Spleen (tissue), 11 donors: ENCODE measurements at regions not wholly inside any gene's neighbourhood (a gene's known extent, or its start where the extent isn't known, plus 50 kb on each side); places are given as distances from the start of the nearest gene placed in this dataset.

ENCODE experiments used
- DNase-seq: peaks from one replicate; pipeline ENCODE4 v3.0.0-alpha.2; 2020
- H3K27ac ChIP-seq, 8 donors: fragments of 200-600 bp; sonication (generic) in 7 of 8; 1 replicate in 4 of 8; 2 replicates in 4 of 8; pipeline versions ENCODE4 v1.5.0 to v1.8.0; 2016 to 2021; ENCODE audit warnings: inconsistent platforms in 4 of 8, mild to moderate bottlenecking in 4 of 8, moderate library complexity in 1 of 8
- H3K27me3 ChIP-seq, 7 donors: fragments of 200-600 bp; sonication (generic) in 6 of 7; replicated peaks in 1 of 7; 1 replicate in 4 of 7; 2 replicates in 3 of 7; pipeline versions ENCODE4 v1.5.0 to v1.8.0; 2016 to 2021; ENCODE audit warnings: inconsistent platforms in 3 of 7, mild to moderate bottlenecking in 1 of 7
- H3K36me3 ChIP-seq, 6 donors: fragments of 200-600 bp; sonication (generic) in 5 of 6; 1 replicate in 4 of 6; 2 replicates in 2 of 6; pipeline versions ENCODE4 v1.5.0 to v1.8.0; 2016 to 2021; ENCODE audit warnings: inconsistent platforms in 2 of 6
- H3K4me1 ChIP-seq, 6 donors: fragments of 200-600 bp; sonication (generic) in 5 of 6; 1 replicate in 3 of 6; 2 replicates in 3 of 6; pipeline versions ENCODE4 v1.5.0 to v1.8.0; 2016 to 2021; ENCODE audit warnings: inconsistent platforms in 3 of 6
- H3K4me3 ChIP-seq, 8 donors: fragments of 200-600 bp; sonication (generic) in 7 of 8; 1 replicate in 4 of 8; 2 replicates in 4 of 8; pipeline versions ENCODE4 v1.5.0 to v1.8.0; 2016 to 2021; ENCODE audit warnings: inconsistent platforms in 4 of 8, mild to moderate bottlenecking in 4 of 8, moderate library complexity in 2 of 8
- H3K9me3 ChIP-seq, 8 donors: fragments of 200-600 bp; sonication (generic) in 7 of 8; 1 replicate in 4 of 8; 2 replicates in 4 of 8; pipeline versions ENCODE4 v1.5.0 to v1.8.0; 2016 to 2021; ENCODE audit warnings: inconsistent platforms in 4 of 8
- POLR2A ChIP-seq, 3 donors: fragments of 450-650 bp; IDR thresholded peaks; one replicate each; pipeline ENCODE4 v1.5.1; 2017; ENCODE audit warnings: antibody characterized with exemption in 3 of 3, mild to moderate bottlenecking in 1 of 3
- POLR2AphosphoS5 ChIP-seq, 3 donors: sonication (generic); formaldehyde crosslinking; IDR thresholded peaks; one replicate each; pipeline ENCODE4 v1.5.1; 2017; ENCODE audit warnings: antibody characterized with exemption in 3 of 3
- WGBS, 5 donors: extraction: QIAGEN DNeasy Blood & Tissue Kit in 3 of 5; methylation state at CpG; one replicate each; pipeline versions ENCODE4 v1.1.5 to v1.1.7; 2013 to 2018; 5-methylcytosine and 5-hydroxymethylcytosine counted together
- intact Hi-C: fragments of 100-400 bp; cut with DNase I; formaldehyde crosslinking; loops from one replicate; pipeline ENCODE4 v1.15.0; 2023; ENCODE audit warnings: low total_unique reads
- TF ChIP-seq, protein P1 (sequence below), 11 experiments: fragments of 200-600 bp in 7 of 11; fragments of 450-650 bp in 4 of 11; sonication (generic) in 4 of 11; IDR thresholded peaks in 8 of 11; conservative IDR thresholded peaks in 3 of 11; 1 replicate in 7 of 11; 2 replicates in 4 of 11; pipeline versions ENCODE4 v1.4.0 to v1.8.0; 2016 to 2021; ENCODE audit warnings: antibody characterized with exemption in 11 of 11, inconsistent platforms in 4 of 11, mild to moderate bottlenecking in 1 of 11
- donor health status: healthy with polysubstance abuse.
- donor health status: DM: no; HTN: no; CAD: no; lungs with moderate emphysema.
- donor health status: DM: no; HTN: no; CAD: no.
- donor health status: Bipolar disorder and iron deficiency.
- donor health status: healthy.
- donor health status: DM: no; HTN: no; CAD: no.
- donor health status: DM: yes; HTN: yes; CAD: no.

DNA sequence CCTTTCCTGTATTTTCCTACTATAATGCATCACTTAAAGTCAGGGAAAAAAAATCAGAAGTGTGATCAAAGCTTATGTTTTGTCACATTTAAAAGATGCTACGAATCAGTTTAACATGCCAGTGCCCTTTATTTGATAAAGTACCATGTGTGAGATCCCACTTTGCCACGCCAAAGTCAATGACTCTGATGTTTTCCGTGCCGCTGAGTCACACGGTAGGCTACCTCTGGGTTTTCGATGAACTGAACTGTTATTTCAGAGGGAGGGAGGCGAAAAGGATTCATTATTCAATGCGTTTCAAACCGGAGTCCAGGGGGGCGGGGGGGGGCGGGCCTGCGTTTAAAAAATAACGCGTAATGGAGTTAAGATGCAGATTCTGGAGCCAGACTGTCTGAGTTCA, 203.0 kb downstream of the ABHD5 start:
- Histone ChIP-seq H3K36me3 (no peaks in the 10 kb centered on the region), H3K4me3 (peak overlapping the region in 7 of 8 donors; percentile 38 to 72 (median 42)), H3K4me1 (peaks cover 6 to 35% (median 27%) of the 10 kb centered on the region in 6 donors), H3K27ac (peak overlapping the region in 4 of 8 donors; percentile 4 to 43 (median 30)), H3K9me3 (no peaks in the 10 kb centered on the region), H3K27me3 (peaks cover 0 to 72% (median 15%) of the 10 kb centered on the region in 7 donors)
- TF ChIP-seq, protein P1, sequence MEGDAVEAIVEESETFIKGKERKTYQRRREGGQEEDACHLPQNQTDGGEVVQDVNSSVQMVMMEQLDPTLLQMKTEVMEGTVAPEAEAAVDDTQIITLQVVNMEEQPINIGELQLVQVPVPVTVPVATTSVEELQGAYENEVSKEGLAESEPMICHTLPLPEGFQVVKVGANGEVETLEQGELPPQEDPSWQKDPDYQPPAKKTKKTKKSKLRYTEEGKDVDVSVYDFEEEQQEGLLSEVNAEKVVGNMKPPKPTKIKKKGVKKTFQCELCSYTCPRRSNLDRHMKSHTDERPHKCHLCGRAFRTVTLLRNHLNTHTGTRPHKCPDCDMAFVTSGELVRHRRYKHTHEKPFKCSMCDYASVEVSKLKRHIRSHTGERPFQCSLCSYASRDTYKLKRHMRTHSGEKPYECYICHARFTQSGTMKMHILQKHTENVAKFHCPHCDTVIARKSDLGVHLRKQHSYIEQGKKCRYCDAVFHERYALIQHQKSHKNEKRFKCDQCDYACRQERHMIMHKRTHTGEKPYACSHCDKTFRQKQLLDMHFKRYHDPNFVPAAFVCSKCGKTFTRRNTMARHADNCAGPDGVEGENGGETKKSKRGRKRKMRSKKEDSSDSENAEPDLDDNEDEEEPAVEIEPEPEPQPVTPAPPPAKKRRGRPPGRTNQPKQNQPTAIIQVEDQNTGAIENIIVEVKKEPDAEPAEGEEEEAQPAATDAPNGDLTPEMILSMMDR (IDR thresholded peaks at IDR 0.05 in 8 of 11, conservative IDR thresholded peaks at IDR 0.05 in 3 of 11), result no peak
- TF ChIP-seq POLR2AphosphoS5 (IDR thresholded peaks at IDR 0.05) (no peak), POLR2A (IDR thresholded peaks at IDR 0.05) (no peak)
- DNase-seq, result no peak
- intact Hi-C loops, result no loop called here
- WGBS, 5 donors, result 15 to 20% (median 19%) methylated on average over 14 of the region's 14 CpGs

- Histone ChIP-seq H3K27me3 (peaks cover 0 to 75% (median 15%) of the 10 kb centered on the region in 7 donors), H3K27ac (peak overlapping the region in 5 of 8 donors; percentile 4 to 43 (median 21)), H3K4me1 (peaks cover 6 to 35% (median 27%) of the 10 kb centered on the region in 6 donors), H3K4me3 (peak overlapping the region; percentile 30 to 72 (median 42)), H3K9me3 (no peaks in the 10 kb centered on the region), H3K36me3 (no peaks in the 10 kb centered on the region)
- intact Hi-C loops, result no loop called here
- TF ChIP-seq POLR2A (IDR thresholded peaks at IDR 0.05) (no peak), POLR2AphosphoS5 (IDR thresholded peaks at IDR 0.05) (peak in 2 of 3 donors; percentile 49 to 62)
- TF ChIP-seq, protein P1 (IDR thresholded peaks at IDR 0.05 in 8 of 11, conservative IDR thresholded peaks at IDR 0.05 in 3 of 11), result peak in 1 of 11 experiments; percentile 8
- 5 to 9% (median 8%) methylated on average over 44 to 63 of the region's 63 CpGs for WGBS, 5 donors
- DNase-seq, result peak; percentile 84
Measured at GRCh38 chr3:43894176-43895049, 203.7 kb downstream of the ABHD5 start.

GRCh38 chr3:43895573-43895972, 204.8 kb downstream of the ABHD5 start:
- Histone ChIP-seq H3K27ac (no peak overlapping the region), H3K4me1 (peaks cover 6 to 35% (median 27%) of the 10 kb centered on the region in 6 donors), H3K27me3 (peaks cover 0 to 72% (median 15%) of the 10 kb centered on the region in 7 donors), H3K9me3 (peaks cover 0 to 4% (median 0%) of the 10 kb centered on the region in 8 donors), H3K4me3 (no peak overlapping the region), H3K36me3 (no peaks in the 10 kb centered on the region)
- 72 to 83% (median 77%) methylated on average over 4 of the region's 4 CpGs for WGBS, 5 donors
- no peak for DNase-seq
- intact Hi-C loops, result no loop called here
- TF ChIP-seq POLR2A (IDR thresholded peaks at IDR 0.05) (no peak), POLR2AphosphoS5 (IDR thresholded peaks at IDR 0.05) (no peak)
- TF ChIP-seq, protein P1 (IDR thresholded peaks at IDR 0.05 in 8 of 11, conservative IDR thresholded peaks at IDR 0.05 in 3 of 11), result no peak

GRCh38 chr3:43902415-43902814, 211.7 kb downstream of the ABHD5 start:
- no peak for DNase-seq
- Histone ChIP-seq H3K36me3 (no peaks in the 10 kb centered on the region), H3K4me1 (peaks cover 0 to 8% (median 6%) of the 10 kb centered on the region in 6 donors), H3K27me3 (peaks cover 0 to 16% (median 0%) of the 10 kb centered on the region in 7 donors), H3K4me3 (no peak overlapping the region), H3K27ac (no peak overlapping the region), H3K9me3 (peaks cover 0 to 8% (median 0%) of the 10 kb centered on the region in 8 donors)
- WGBS, 5 donors, result 88 to 97% (median 92%) methylated on average over 2 of the region's 2 CpGs
- intact Hi-C loops, result no loop called here
- TF ChIP-seq, protein P1 (IDR thresholded peaks at IDR 0.05 in 8 of 11, conservative IDR thresholded peaks at IDR 0.05 in 3 of 11), result no peak
- no peak for TF ChIP-seq POLR2AphosphoS5 (IDR thresholded peaks at IDR 0.05)
- TF ChIP-seq POLR2A (IDR thresholded peaks at IDR 0.05), result no peak
